Hematopoietic multipotent progenitor cell treated with erythropoietin and hydrocortisone succinate and interleukin-3 and kit ligand, for 4 days (in vitro differentiated cells): ENCODE measurements at regions not wholly inside any gene's neighbourhood (a gene's known extent, or its start where the extent isn't known, plus 50 kb on each side); places are given as distances from the start of the nearest gene placed in this dataset.
"Not testable (repeated sequence)": the region's sequence is repeated elsewhere in the genome, so short reads cannot be mapped to it uniquely, and the experiment has no call there.

ENCODE experiments used
- DNase-seq: peaks from one replicate; pipeline ENCODE4 v3.0.0-alpha.2; 2015

- DNase-seq: no peak
Observed at GRCh38 chr3:24688446-24689148, 193.9 kb upstream of the THRB start.

DNA sequence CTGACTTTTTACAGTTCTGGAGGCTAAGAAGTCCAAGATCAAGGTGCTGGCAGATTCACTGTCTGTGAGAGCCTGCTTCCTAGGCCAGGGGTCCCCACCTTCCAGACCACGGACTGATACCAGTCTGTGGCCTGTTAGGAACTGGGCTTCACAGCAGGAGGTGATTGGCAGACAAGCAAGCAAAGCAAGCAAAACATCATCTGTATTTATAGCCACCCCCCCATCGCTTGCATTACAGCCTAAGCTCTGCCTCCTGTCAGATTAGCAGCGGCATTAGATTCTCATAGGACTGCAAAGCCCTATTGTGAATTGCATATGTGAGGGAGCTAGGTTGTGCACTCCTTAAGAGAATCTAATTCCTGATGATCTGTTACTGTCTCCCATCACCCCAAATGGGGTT lies 194.7 kb upstream of the THRB start:
- no peak for DNase-seq

DNA sequence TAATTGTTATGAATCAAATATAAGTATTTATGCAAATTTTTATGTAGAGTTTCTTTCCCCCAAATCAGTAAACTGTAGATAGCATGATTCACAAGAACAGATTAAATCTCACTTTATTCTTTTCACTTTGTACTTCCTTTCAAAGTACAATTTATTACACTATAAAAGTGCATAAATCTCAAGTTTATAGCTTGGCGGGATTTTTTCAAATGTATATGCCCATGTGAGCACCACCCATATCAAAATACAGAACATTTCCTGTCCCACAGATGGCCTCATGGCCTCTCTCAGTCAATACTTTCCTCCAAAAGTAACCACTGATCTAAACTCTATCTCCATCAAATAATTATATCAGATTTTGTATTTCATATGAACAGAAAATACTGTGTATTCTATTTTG lies 196.1 kb upstream of the THRB start:
- no peak for DNase-seq

GRCh38 chr3:24699078-24699477 lies 204.4 kb upstream of the THRB start:
- DNase-seq: not testable (repeated sequence)

DNA sequence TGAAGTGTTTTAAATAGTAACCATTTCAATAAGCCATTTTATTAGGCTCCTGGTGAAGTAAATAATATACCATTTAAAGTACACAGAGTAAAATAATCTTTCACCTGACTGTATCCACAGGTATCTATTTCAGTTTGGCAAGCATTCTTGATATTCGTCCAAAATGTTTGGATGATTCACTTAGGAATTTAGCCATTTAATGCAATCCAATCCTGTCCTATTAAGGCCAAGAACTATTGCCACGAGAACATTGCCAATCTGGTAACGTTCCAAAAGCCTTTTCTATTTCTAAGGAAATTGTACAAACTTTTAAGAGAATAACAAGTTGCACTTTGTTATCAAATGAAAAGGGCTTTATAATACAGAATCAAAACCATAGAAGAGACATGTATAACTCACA lies 209.8 kb upstream of the THRB start:
- DNase-seq: no peak

- no peak for DNase-seq
Observed at GRCh38 chr3:24707936-24708335, 213.3 kb upstream of the THRB start.

- no peak for DNase-seq
Observed at GRCh38 chr3:24709956-24710355, 215.3 kb upstream of the THRB start.

DNA sequence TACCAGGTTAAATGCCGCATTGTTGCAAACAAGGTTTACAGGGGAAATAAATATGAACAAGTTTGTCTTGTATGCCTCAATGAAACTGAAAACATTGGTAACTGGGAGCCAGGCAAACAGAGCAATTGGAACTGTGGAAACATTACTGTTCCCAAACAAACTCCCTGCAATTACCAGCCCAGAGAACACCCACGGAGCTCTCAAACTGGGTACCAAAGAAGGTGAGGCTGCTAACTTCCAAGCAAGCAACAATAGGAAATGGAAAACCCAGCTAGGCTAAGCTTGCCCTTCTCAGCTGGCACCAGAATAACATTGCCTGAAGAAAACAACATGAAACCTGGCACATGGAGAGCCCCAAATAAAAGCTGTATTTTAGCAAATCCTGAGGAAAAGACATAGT lies 218.9 kb upstream of the THRB start:
- no peak for DNase-seq

DNA sequence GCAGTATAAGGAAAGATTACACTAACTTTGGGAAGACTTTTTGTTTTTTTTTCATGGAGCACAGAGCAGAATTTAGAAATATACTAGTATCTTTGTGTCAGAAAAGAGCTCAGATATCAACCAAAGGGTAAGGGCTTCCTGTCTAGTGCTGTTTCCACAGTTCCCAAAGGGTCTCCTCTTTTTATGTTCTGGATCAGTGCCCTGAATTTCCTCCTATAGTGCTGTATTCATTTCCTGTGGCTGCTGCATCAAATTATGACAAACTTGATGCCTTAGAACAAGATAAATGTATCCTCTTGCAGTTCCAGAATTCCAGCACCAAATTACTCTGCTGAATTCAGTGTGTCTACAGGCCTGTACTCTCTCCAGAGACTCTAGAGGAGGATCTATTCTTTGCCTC lies 219.8 kb upstream of the THRB start:
- no peak for DNase-seq

GRCh38 chr3:24715171-24715792 lies 220.6 kb upstream of the THRB start:
- DNase-seq: no peak

- no peak for DNase-seq
Observed at GRCh38 chr3:24722087-24722486, 227.4 kb upstream of the THRB start.

DNA sequence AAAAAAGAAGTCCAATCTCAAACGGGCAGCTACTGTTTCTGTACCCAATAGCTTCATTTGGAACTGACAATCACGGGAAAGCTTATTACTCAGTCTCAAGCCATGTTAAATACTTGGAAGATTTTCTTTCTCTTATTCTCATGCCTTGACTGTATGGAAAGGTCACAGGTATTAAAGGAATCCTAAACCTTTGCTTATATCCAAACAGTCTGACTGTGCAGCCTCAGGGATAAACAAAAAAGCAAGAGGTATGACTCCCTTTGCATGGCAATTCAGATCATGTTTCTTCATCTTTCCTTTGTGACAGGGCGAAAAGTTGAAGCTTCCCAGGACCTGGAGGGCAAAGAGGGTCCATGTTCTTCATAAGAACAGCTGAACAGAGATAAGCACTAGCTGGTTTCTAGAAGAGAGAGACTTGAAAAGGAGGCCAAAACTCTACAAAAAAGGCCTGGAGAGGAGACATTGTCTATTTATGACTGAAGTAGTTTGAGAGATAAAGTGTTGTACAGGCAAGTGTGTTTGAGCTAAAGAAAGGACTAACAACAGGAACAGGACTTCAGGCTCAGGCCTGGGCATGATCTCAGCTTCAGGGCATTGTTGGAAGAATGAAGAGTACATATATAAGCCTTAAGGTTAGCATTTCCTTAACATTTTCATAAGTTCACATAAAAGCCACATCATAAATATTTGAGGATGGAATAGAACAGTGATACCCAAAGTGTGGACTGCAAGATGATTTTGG lies 231.0 kb upstream of the THRB start:
- no peak for DNase-seq

GRCh38 chr3:24726423-24726822 lies 231.8 kb upstream of the THRB start:
- no peak for DNase-seq

DNA sequence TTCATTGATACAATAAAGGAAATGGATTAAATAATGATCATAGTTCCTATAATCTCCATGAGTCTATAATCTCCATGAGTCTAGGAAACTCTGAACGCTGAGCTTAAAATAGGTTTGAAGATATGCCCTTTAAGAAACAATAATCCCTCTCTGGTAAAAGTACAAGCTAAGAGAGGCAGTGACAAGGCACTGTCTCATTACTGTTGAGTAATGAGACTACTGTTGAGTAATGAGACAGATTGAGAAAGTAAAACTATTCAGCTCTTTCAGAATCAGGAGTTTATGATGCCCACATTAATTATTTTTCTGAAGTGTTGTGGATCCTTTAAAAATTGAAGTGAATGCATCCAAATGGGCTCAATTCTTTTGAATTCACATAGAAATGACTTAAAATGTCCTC lies 235.5 kb upstream of the THRB start:
- DNase-seq: no peak

- DNase-seq: no peak
Observed at GRCh38 chr3:24734019-24734418, 239.4 kb upstream of the THRB start.

DNA sequence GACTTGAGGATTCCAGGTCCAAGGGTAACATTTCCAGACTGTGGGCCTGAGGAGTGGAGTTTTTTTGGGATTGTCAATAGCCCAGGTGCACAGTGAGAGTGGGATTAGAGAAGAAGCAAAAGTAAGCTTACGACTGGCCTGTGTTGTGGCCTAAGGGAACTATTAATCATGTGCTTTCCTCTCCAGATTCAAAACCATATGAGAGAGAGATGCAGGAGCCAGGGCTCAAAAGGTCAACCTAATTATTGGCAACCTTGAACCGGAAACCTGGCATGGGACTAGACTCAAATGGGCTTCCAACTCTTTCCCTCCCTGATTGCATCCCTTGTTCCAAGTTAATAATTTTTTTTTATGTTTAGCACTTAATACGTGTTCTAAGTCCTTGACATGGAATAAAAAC lies 242.1 kb upstream of the THRB start:
- no peak for DNase-seq

- no peak for DNase-seq
Observed at GRCh38 chr3:24740326-24740725, 245.7 kb upstream of the THRB start.

GRCh38 chr3:24741506-24741905 lies 246.9 kb upstream of the THRB start:
- no peak for DNase-seq

DNA sequence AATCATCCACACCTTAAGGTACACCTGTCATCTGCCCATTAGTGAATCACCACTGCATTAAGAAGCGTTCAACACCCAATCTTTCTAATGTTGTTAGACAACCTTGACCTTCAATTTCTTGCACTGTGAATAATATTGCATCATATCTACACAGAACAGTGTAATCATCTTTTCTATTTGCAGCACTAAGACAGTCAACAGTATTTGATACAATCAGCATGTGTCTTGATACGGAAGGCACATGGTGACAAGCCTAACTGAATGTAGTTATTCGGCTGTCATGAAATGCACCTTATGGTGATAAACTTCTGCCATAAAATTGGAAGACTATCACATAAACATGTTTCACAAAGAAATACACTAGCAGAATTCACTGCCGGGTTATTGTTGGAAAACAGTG lies 253.9 kb upstream of the THRB start:
- DNase-seq: no peak

DNA sequence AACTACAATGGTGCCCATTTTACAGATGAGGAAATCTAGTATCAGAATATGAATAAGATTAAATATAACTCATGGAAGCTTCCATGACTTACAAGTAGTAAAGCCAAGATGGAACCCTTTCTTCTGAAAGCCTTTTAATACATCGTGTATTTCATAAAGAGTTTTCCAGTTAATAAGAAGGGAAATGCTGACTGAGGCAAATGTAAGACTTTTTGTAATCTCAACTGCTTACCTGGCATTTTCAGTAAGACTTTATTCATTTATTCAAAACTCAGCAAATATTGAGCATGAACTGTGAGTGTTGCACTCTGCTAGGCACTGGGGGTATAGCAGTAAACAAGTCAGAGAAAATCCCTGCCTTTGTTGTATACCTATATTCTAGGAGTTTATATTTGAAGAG lies 256.4 kb upstream of the THRB start:
- no peak for DNase-seq

DNA sequence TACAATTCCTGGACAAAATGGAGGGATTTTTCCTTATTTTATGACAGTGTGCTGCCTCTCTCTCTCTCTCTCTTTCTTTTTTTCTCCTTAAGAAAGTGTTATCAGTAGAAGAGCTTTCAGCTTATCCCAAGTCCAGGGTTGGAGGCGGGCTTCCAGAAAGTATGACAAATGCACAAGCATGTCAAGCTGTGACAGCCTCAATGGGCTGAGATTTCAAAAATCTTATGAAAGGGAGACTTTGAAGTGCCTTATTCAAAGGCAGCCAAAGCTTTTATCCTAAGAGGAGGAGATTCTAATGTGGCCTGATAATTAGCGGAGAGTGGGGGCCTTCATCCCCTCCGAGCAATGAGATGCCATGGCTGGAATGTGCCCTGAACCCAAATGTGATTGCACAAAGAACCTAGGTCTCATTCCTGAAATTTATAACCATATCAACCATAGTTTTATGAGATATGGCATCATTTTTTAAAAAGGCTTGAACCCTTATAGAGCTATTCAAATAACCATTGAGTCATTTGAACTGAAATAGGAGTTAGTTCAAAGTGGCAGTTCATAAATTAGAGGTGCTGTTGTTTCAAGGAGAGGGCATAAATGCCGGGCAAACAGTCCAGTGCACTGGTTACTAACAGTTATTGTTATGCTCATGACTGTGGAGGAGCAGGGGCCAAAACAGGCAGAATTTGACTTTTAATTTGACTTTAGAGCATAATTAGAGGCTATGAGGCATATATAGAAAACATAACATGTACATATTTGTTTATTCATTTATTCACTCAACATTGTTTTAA lies 261.6 kb upstream of the THRB start:
- DNase-seq: no peak

DNA sequence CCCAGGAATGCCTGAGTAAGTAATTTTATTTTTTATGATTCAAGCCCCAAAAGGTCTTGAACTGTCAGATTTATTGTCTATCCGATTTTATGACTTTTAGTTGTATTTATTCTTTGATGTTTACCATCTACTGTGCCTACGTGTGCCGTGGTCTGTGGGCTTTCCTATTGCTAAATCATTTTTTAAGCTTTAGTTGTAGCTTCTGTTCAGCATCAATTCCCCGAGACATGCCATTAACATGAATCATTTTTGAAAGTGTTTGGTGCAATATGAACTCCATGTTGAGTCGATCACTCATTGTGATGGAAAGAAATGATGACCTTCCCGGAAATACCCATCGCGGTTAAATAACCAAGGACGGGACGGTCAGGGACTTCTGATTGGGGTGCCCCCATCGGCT lies 268.7 kb upstream of the THRB start:
- DNase-seq: no peak

DNA sequence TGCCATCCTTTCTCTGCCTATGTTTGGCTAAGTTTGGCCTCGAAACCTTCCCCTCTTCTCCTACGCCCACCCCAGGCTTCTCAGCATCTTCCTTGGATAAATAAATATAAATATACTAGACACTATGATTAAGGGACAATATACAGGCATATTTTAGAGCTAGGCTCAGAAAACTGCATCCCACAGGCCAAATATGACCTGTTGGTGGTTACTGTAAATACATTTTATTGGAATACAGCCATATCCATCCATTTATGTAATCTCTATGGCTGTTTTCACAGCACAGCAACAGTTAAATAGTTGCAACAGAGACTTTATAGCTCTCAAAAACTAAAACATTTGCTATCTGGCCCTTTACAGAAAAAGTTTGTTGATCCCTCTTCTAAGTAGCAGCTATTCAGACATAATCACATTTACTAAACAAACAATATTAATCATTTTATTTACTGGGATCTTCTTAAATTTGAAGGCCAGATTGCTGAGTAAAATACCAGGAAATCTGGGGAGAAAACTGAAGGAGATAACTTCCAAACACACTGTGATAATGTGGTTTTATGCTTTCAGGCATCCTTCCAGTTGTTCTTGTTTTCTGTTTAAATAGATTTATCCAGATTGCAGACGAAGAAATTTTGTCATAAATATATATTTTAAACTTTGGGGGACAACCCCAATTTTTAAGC lies 269.7 kb upstream of the THRB start:
- DNase-seq: no peak
